ENCODE measurements at regions not wholly inside any gene's neighbourhood (a gene's known extent, or its start where the extent isn't known, plus 50 kb on each side); places are given as distances from the start of the nearest gene placed in this dataset.

GRCh38 chr5:93220431-93220830 is 360.6 kb downstream of the NR2F1-AS1 start:
- no peak for DNase-seq (ENCODE audit: low read depth, low spot score)
- H2AFZ ChIP-seq (ENCODE audit: control insufficient read depth, low read depth, low read length) = no peak overlapping the region
- 54% methylated on average over 3 of the region's 3 CpGs for WGBS (ENCODE audit: insufficient coverage, insufficient replicate concordance, low lambda C conversion rate, missing lambda C conversion rate)
- H3K27me3 ChIP-seq (replicated peaks in 1 of 2; ENCODE audit: control insufficient read depth in 2 of 2, insufficient read depth in 2 of 2, low read length in 1 of 2) = no peaks in the 10 kb centered on the region
- no peak overlapping the region for H3K9ac ChIP-seq (ENCODE audit: control insufficient read depth, insufficient read depth, low read length)
- H3K79me2 ChIP-seq (ENCODE audit: control insufficient read depth, insufficient read depth, low read length) = no peaks in the 10 kb centered on the region
- RAD21 ChIA-PET (ENCODE audit: unreplicated experiment) = no interaction called here
- H3K4me3 ChIP-seq = no peak overlapping the region
- H3K9me3 ChIP-seq (replicated peaks; ENCODE audit: control insufficient read depth, insufficient read depth, low read length) = no peaks in the 10 kb centered on the region
- intact Hi-C loops (cut with micrococcal nuclease; ENCODE audit: unreplicated experiment) (no loop called here), in situ Hi-C loops (cut with MboI) (no loop called here)
- no peaks in the 10 kb centered on the region for H4K20me1 ChIP-seq (ENCODE audit: control insufficient read depth, insufficient read depth)
- CTCF ChIA-PET = no interaction called here
- H3K4me1 ChIP-seq (ENCODE audit: control insufficient read depth, insufficient read depth, low read length) = no peaks in the 10 kb centered on the region
- no peaks in the 10 kb centered on the region for H3K36me3 ChIP-seq (ENCODE audit: control insufficient read depth in 2 of 2, insufficient read depth in 2 of 2, low read length in 1 of 2)
- SMC1A ChIA-PET (ENCODE audit: uncharacterized antibody, unreplicated experiment) = interaction anchor here (1.0 to 1.2 kb wide), 2 partner anchors 10 to 12 kb away, joined by 3 read pairs; no protein-coding TSS in a partner anchor
- no peak for FAIRE-seq
- no peak overlapping the region for H3K4me2 ChIP-seq (ENCODE audit: control insufficient read depth, insufficient read depth)
- POLR2A ChIA-PET = interaction anchor here (0.7 kb wide), 1 partner anchor 160 kb away, joined by 3 read pairs; no protein-coding TSS in a partner anchor
- TF ChIP-seq EP300 (IDR thresholded peaks at IDR 0.05; ENCODE audit: borderline replicate concordance in 1 of 2, control insufficient read depth in 1 of 2, low read depth in 2 of 2, low read length in 2 of 2) = no peak
- TF ChIP-seq SIX5 (IDR thresholded peaks at IDR 0.05; ENCODE audit: low read depth, low read length, severe bottlenecking) = no peak
- TF ChIP-seq RFX5 (IDR thresholded peaks at IDR 0.05; ENCODE audit: low read depth, low read length) = no peak
- no peak for TF ChIP-seq DPF2 (IDR thresholded peaks at IDR 0.05)
- no peak for TF ChIP-seq GATAD2B (conservative IDR thresholded peaks at IDR 0.05; ENCODE audit: low read depth)
- TF ChIP-seq MAX (IDR thresholded peaks at IDR 0.05; ENCODE audit: low read depth, low read length) = no peak
- TF ChIP-seq CEBPB (IDR thresholded peaks at IDR 0.05; ENCODE audit: borderline replicate concordance in 1 of 2, low read depth in 2 of 2, low read length in 2 of 2) = no peak
- TF ChIP-seq POLR2AphosphoS2 (IDR thresholded peaks at IDR 0.05; ENCODE audit: low read depth, low read length) = no peak
- TF ChIP-seq POU2F2 (IDR thresholded peaks at IDR 0.05; ENCODE audit: borderline replicate concordance, low read depth, low read length) = no peak
- TF ChIP-seq BHLHE40 (IDR thresholded peaks at IDR 0.05; ENCODE audit: borderline replicate concordance in 1 of 2, low read depth in 2 of 2, low read length in 1 of 2) = no peak
- TF ChIP-seq CHD4 (IDR thresholded peaks at IDR 0.05) = no peak
- TF ChIP-seq ZNF274 (IDR thresholded peaks at IDR 0.05; ENCODE audit: insufficient read depth, insufficient read length) = no peak
- no peak for TF ChIP-seq MXI1 (IDR thresholded peaks at IDR 0.05; ENCODE audit: low read depth, low read length)
- TF ChIP-seq POLR2A (IDR thresholded peaks at IDR 0.05; ENCODE audit: low read depth, low read length) = no peak
- H3K27ac ChIP-seq (ENCODE audit: control insufficient read depth, insufficient read depth) = no peak overlapping the region
- no TSS peak for BruUV-seq (replicated peaks)
- no peak for ATAC-seq

Measured in GM12878 (cell line).